Spleen (tissue), 11 donors: ENCODE measurements at regions not wholly inside any gene's neighbourhood (a gene's known extent, or its start where the extent isn't known, plus 50 kb on each side); places are given as distances from the start of the nearest gene placed in this dataset.

Source experiments
- DNase-seq: peaks from one replicate; pipeline ENCODE4 v3.0.0-alpha.2; 2020
- H3K27ac ChIP-seq, 8 donors: fragments of 200-600 bp; sonication (generic) in 7 of 8; 1 replicate in 4 of 8; 2 replicates in 4 of 8; pipeline versions ENCODE4 v1.5.0 to v1.8.0; 2016 to 2021; ENCODE audit warnings: inconsistent platforms in 4 of 8, mild to moderate bottlenecking in 4 of 8, moderate library complexity in 1 of 8
- H3K27me3 ChIP-seq, 7 donors: fragments of 200-600 bp; sonication (generic) in 6 of 7; replicated peaks in 1 of 7; 1 replicate in 4 of 7; 2 replicates in 3 of 7; pipeline versions ENCODE4 v1.5.0 to v1.8.0; 2016 to 2021; ENCODE audit warnings: inconsistent platforms in 3 of 7, mild to moderate bottlenecking in 1 of 7
- H3K36me3 ChIP-seq, 6 donors: fragments of 200-600 bp; sonication (generic) in 5 of 6; 1 replicate in 4 of 6; 2 replicates in 2 of 6; pipeline versions ENCODE4 v1.5.0 to v1.8.0; 2016 to 2021; ENCODE audit warnings: inconsistent platforms in 2 of 6
- H3K4me1 ChIP-seq, 6 donors: fragments of 200-600 bp; sonication (generic) in 5 of 6; 1 replicate in 3 of 6; 2 replicates in 3 of 6; pipeline versions ENCODE4 v1.5.0 to v1.8.0; 2016 to 2021; ENCODE audit warnings: inconsistent platforms in 3 of 6
- H3K4me3 ChIP-seq, 8 donors: fragments of 200-600 bp; sonication (generic) in 7 of 8; 1 replicate in 4 of 8; 2 replicates in 4 of 8; pipeline versions ENCODE4 v1.5.0 to v1.8.0; 2016 to 2021; ENCODE audit warnings: inconsistent platforms in 4 of 8, mild to moderate bottlenecking in 4 of 8, moderate library complexity in 2 of 8
- H3K9me3 ChIP-seq, 8 donors: fragments of 200-600 bp; sonication (generic) in 7 of 8; 1 replicate in 4 of 8; 2 replicates in 4 of 8; pipeline versions ENCODE4 v1.5.0 to v1.8.0; 2016 to 2021; ENCODE audit warnings: inconsistent platforms in 4 of 8
- CTCF ChIP-seq, 11 experiments: fragments of 200-600 bp in 7 of 11; fragments of 450-650 bp in 4 of 11; sonication (generic) in 4 of 11; IDR thresholded peaks in 8 of 11; conservative IDR thresholded peaks in 3 of 11; 1 replicate in 7 of 11; 2 replicates in 4 of 11; pipeline versions ENCODE4 v1.4.0 to v1.8.0; 2016 to 2021; ENCODE audit warnings: antibody characterized with exemption in 11 of 11, inconsistent platforms in 4 of 11, mild to moderate bottlenecking in 1 of 11
- POLR2A ChIP-seq, 3 donors: fragments of 450-650 bp; IDR thresholded peaks; one replicate each; pipeline ENCODE4 v1.5.1; 2017; ENCODE audit warnings: antibody characterized with exemption in 3 of 3, mild to moderate bottlenecking in 1 of 3
- POLR2AphosphoS5 ChIP-seq, 3 donors: sonication (generic); formaldehyde crosslinking; IDR thresholded peaks; one replicate each; pipeline ENCODE4 v1.5.1; 2017; ENCODE audit warnings: antibody characterized with exemption in 3 of 3
- WGBS, 5 donors: extraction: QIAGEN DNeasy Blood & Tissue Kit in 3 of 5; methylation state at CpG; one replicate each; pipeline versions ENCODE4 v1.1.5 to v1.1.7; 2013 to 2018; 5-methylcytosine and 5-hydroxymethylcytosine counted together
- intact Hi-C: fragments of 100-400 bp; cut with DNase I; formaldehyde crosslinking; loops from one replicate; pipeline ENCODE4 v1.15.0; 2023; ENCODE audit warnings: low total_unique reads
- donor health status: healthy with polysubstance abuse.
- donor health status: DM: no; HTN: no; CAD: no; lungs with moderate emphysema.
- donor health status: DM: no; HTN: no; CAD: no.
- donor health status: Bipolar disorder and iron deficiency.
- donor health status: healthy.
- donor health status: DM: no; HTN: no; CAD: no.
- donor health status: DM: yes; HTN: yes; CAD: no.

GRCh38 chr13:76000131-76000530 is 364.0 kb downstream of the LMO7 start:
- Histone ChIP-seq H3K36me3 (no peaks in the 10 kb centered on the region), H3K27me3 (no peaks in the 10 kb centered on the region), H3K27ac (no peak overlapping the region), H3K4me3 (no peak overlapping the region), H3K9me3 (no peaks in the 10 kb centered on the region), H3K4me1 (no peaks in the 10 kb centered on the region)
- WGBS, 5 donors, result 7 to 23% (median 7%) methylated on average over 1 of the region's 1 CpG
- TF ChIP-seq CTCF (IDR thresholded peaks at IDR 0.05 in 8 of 11, conservative IDR thresholded peaks at IDR 0.05 in 3 of 11) (no peak), POLR2A (IDR thresholded peaks at IDR 0.05) (no peak), POLR2AphosphoS5 (IDR thresholded peaks at IDR 0.05) (no peak)
- no peak for DNase-seq
- intact Hi-C loops, result no loop called here

- H3K36me3 ChIP-seq, result no peaks in the 10 kb centered on the region
- no peak for DNase-seq
- no peak overlapping the region for H3K4me3 ChIP-seq
- WGBS, 5 donors, result 81 to 89% (median 84%) methylated on average over 2 of the region's 2 CpGs
- no peak overlapping the region for H3K27ac ChIP-seq
- TF ChIP-seq POLR2A (IDR thresholded peaks at IDR 0.05), result no peak
- TF ChIP-seq POLR2AphosphoS5 (IDR thresholded peaks at IDR 0.05), result no peak
- TF ChIP-seq CTCF (IDR thresholded peaks at IDR 0.05 in 8 of 11, conservative IDR thresholded peaks at IDR 0.05 in 3 of 11), result no peak
- no peaks in the 10 kb centered on the region for H3K9me3 ChIP-seq
- H3K27me3 ChIP-seq, result no peaks in the 10 kb centered on the region
- intact Hi-C loops, result no loop called here
- H3K4me1 ChIP-seq, result no peaks in the 10 kb centered on the region
Observed at GRCh38 chr13:75996582-75996981, 360.5 kb downstream of the LMO7 start.

GRCh38 chr13:75995966-75996365 is 359.8 kb downstream of the LMO7 start:
- intact Hi-C loops, result no loop called here
- TF ChIP-seq POLR2A (IDR thresholded peaks at IDR 0.05) (no peak), CTCF (IDR thresholded peaks at IDR 0.05 in 8 of 11, conservative IDR thresholded peaks at IDR 0.05 in 3 of 11) (no peak)
- 84 to 99% (median 97%) methylated on average over 2 of the region's 2 CpGs for WGBS, 5 donors
- Histone ChIP-seq H3K9me3 (no peaks in the 10 kb centered on the region), H3K27me3 (no peaks in the 10 kb centered on the region), H3K4me1 (no peaks in the 10 kb centered on the region), H3K27ac (no peak overlapping the region), H3K36me3 (no peaks in the 10 kb centered on the region), H3K4me3 (no peak overlapping the region)
- no peak for DNase-seq

GRCh38 chr13:75993823-75994222 is 357.7 kb downstream of the LMO7 start:
- no peaks in the 10 kb centered on the region for H3K27me3 ChIP-seq
- intact Hi-C loops, result no loop called here
- H3K27ac ChIP-seq, result no peak overlapping the region
- 86 to 94% (median 90%) methylated on average over 8 of the region's 8 CpGs for WGBS, 5 donors
- no peaks in the 10 kb centered on the region for H3K4me1 ChIP-seq
- no peak for TF ChIP-seq CTCF (IDR thresholded peaks at IDR 0.05 in 8 of 11, conservative IDR thresholded peaks at IDR 0.05 in 3 of 11)
- no peak for TF ChIP-seq POLR2AphosphoS5 (IDR thresholded peaks at IDR 0.05)
- TF ChIP-seq POLR2A (IDR thresholded peaks at IDR 0.05), result no peak
- H3K4me3 ChIP-seq, result no peak overlapping the region
- peaks cover 0 to 4% (median 0%) of the 10 kb centered on the region in 8 donors for H3K9me3 ChIP-seq
- no peaks in the 10 kb centered on the region for H3K36me3 ChIP-seq
- DNase-seq, result no peak
